NCI-H1105 treated with DMSO at 0.1 percent for 48 hours (cell line): ENCODE measurements at regions not wholly inside any gene's neighbourhood (a gene's known extent, or its start where the extent isn't known, plus 50 kb on each side); places are given as distances from the start of the nearest gene placed in this dataset.

ENCODE experiments used
- DNase-seq: peaks from one replicate; lab custom pipeline; 2025; lab: John Stamatoyannopoulos, UW

DNA sequence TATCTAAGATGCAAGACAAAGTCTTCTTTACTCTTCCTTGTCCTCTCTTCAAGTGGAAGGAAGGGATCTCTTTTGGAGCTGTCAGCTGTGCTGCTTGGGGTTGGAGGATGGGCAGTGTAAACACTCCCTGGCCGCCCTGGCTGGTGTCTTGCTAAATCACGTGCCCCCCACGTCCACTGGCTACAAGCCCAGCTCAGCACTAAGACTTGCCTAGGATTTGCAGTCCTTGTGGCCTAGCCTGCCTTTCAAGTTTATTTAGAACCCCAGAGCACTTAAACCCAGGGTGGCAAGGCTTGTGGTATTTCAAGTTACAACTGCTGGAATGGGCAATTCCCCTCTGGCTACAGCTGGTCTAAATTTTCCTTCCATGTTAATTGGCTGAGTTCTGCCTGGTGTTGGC is 272.4 kb upstream of the MYO3A start:
- no peak for DNase-seq

DNA sequence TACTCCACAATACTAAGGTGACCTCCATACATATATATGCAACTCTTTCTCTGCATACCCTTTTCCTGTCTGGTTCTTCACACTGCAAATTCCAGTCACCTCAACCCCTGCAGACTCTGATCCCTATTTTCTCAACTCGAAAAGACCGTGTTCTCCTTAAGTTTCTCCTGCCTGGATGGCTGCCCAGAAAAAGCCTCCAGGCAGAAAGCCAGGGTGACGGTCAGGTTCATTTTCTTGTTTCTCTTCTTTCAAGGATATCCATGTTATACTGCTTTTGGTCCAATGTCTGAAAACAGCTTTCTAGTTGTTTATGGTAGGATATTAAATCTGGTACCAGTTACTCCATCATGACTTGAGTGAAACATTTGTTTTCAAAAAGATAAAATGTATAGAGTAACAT is 267.8 kb upstream of the MYO3A start:
- no peak for DNase-seq

DNA sequence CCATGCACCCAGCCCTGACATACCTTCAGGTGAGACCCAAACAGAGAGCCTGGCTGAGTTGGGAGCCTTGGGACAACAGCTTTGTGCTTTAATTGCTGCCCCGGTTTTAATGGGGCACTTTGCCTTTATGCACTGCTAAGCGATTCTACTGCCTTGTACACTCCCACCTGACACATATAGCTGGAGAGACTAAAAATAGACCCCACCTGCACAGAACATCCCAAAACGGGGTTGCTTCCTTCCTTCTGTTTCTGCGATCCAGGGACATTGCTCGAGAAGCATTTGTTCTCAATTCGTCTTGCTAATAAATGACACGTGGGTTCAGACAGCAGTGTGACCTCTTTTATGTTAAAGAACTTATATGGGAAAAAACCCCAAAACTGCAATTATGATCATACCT is 258.8 kb upstream of the MYO3A start:
- no peak for DNase-seq

DNA sequence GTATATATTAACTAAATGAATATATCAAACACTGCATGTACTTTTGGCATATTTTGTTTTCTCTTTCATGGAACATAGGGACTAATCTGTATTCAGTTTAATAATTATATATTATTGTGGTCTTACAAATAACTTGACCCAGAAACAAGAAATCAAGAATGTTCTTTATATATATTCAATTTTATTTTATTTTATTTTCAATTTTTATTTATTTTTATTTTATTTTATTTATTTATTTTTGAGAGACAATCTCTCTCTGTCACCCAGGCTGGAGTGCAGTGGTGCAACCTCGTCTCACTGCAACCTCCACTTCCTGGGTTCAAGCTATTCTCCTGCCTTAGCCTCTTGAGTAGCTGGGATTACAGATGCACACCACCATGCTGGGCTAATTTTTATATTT is 258.4 kb upstream of the MYO3A start:
- DNase-seq: no peak

DNA sequence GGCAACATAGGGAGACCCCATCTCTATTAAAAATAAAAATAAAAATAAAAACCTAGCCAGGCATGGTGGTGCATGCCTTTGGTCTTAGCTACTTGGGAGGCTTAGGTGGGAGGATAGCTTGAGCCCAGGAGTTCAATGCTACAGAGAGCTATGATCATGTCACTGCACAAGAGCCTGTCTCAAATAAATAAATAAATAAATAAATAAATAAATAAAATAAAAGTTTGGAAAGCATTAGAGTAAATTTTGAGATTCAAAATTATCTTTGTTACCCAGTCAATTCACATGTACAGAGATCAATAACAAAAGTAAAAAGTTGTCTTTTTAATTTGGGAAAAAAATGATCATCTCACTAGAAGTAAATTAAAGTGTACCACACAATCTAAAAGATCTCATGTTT is 255.8 kb upstream of the MYO3A start:
- DNase-seq: no peak

DNA sequence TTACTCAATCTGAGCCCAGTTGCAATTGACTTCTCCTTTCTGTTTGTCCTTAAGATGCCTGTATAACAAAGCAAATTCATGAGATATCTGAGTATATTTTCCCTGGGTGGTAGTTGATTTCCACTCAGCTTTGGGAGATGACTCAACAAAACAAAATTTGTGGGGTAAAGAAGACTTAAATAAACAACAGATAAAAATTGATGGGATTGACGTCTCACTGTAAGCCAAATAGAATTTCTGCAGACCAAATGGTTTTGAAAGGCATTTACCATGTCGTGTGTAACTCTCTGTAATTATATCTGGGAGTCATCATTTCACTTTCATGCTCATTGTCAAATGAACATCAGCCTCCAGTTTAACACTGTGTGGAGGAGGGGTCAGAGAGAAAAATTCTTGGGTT is 255.4 kb upstream of the MYO3A start:
- DNase-seq: no peak

DNA sequence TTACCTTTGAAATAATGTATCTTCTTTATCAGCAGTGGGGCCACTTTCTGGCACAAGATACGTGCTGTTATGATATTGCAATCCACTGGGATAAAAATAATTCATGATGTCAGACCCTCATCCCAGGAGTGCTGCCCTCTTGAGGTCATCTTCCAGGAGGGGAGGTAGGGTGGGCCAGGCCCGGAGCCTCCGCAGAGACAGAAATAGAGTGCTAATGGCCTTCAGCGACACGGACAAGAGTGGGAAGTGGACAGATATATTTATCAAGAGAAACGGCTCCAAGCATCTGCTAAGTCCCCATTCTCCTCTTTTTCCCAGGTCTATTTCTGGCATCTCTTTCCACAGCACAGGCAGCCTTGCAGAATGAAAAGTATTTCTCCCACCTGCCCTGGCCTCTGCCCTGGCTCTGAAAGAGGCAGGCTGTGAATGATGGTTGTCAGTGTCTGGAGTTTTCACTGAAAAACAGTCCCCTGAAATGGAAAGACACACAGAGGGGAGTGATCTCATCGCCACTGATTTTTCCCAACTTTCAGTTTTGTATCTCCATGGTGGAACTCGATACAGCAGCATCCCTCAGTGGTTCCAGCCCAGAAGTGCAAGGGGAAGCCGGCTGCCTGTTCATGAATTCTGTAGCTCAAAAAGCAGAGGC is 251.7 kb upstream of the MYO3A start:
- no peak for DNase-seq

DNA sequence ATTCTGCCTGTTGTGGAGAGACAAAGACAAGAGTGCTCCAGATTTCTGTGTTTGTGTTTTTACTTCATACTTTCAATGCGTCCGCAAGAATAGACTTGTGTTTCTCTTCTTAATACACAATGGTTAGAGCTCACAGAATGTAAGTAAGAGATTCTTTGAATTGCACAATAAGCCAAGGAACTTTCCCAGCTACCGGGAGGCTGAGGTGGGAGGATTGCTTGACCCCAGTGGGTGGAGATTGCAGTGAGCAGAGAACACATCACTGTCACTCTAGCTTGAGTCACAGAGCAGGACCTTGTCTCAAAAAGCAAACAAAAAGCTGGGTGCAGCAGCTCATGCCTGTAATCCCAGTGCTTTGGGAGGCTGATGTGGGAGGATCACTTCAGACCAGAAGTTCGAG is 250.7 kb upstream of the MYO3A start:
- no peak for DNase-seq

DNA sequence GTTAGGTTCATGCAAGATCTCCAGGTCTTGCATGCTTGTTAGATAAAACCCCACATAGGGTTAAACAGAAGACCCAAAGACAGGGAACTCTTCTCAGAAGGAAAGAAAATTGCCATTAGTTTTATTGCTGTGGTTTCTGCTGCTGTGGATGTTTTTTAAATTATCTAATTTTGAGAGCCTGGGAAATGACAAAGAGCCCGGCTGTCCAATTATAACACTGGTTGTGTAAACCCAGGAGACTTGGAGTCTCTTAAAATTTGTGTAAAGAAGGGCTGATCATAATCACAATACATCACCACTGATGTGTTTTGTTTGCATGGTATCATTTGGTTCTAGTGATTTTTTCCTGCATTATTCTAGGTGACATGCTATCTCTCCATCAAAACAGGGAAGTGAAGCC is 246.5 kb upstream of the MYO3A start:
- DNase-seq: no peak

DNA sequence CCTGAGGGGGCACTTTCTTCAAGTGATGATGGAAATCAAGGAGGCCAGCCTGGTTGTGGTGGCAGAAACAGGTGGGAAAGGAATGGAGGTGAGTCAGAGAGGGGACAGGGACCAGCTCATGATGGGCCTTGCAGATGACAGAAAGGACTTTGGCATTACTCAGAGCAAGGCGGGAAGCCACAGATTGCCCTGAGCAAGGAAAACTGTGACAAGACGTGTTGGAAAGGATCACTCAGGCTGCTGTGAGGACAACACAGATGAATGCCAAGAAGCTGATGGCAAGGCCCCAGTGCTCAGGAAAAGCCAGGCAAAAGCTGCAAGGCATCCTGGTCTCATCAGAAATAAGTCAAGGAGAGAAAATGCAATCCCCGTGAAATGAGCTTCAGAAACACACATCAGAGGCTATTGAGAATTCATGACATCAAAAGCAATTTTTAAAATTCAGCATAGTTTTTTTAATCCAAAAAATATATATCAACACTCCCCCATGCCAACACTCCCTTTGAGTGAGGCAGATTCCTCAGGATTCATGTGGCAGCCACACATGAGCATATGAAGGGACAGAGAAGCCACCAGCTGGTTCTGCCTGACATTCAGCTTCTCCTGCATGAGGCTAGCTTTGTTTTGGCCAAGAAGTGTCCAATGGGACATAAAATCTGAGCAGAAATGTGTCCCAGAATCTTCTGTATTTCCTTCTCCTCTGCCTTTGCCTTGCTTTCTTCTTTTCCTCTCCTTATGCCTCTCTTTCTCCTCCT is 244.5 kb upstream of the MYO3A start:
- no peak for DNase-seq

DNA sequence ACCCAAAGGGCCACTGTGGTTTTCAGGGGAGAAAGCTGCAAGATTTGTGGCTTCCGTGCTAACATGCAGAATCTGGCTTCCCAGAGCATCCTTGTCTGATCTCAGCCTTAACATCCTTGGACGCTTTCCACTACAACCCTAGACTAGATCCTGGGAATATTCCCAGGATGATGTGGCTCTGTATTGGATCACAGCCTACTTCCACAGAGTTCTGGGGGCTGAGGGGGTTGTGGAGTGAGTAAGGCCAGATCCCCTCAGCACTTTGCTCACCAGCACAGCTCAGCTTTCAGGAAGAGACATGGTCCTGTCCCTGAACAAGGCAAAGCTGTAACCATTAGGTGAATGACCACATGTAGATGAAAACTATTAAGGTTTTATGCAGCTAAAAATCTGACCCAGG is 241.3 kb upstream of the MYO3A start:
- no peak for DNase-seq

DNA sequence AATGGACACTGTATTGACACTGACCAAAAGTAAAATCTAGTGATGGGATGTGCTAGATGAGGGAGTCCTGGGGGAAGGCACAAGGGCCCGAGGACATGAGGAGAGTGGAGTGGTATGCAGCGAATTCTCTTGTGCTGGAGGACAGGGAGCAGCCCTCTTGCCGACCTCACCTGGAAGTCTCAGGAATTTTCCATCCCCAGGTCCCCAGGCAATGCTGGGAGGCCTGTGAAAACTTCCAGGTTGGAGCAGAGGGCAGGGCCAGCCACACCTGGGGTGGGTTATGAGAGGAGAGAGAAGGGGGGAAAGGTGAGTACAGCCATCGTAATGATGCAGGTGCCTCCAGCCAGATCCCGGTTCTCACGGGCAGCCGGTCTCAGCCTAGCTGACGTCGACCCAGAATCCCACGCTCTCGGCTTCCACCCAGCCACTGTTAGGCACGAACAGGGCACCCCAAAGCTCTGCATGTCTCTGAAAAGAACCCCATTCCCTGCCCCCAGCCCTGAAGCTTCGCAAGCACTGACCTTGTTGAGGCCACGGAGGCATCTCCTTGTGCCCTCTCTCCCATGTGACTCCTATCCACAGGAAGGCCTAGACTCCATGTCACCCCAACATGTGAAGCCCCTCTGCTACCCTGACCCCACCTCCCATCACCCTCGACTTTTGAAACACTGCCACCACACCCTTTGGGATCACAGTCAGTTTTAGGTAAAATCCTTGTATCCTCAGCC is 239.7 kb upstream of the MYO3A start:
- no peak for DNase-seq

DNA sequence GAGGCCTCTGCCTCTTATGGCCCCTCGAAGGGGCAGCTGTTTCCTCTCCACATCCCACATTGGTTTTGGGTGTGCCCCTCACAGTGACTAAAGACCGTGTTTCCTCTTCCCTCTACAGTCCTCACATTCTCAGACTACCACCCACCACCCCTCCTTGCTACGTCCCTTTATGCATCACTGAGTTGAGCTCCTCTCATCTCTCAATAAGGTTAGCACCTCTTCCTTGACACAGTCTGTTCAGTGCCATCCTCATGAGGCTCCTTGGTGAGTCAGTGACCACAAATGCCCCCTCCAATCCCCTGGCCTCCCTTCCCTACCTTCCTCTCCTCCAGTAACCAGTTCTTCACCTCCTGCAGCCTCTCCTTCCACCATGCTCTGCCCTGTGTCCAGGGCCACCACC is 239.1 kb upstream of the MYO3A start:
- no peak for DNase-seq

DNA sequence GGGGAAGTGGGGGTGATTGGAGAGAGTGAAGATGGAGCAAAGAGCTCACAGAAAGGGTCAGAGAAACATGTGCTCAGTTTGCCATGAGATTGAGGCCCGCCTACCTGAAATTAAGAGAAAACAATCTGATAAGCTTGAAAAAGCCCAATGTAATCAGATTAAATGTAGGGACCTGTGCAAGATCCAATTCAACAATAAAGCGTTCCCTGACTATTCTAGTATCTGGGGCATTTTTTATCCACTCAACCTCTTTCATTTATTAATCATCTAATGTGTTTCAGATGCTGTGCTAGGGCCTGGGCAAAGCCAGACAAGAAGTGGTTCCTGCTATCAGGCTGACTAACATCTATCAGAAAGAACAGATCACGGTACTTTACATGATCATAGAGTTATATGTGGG is 238.4 kb upstream of the MYO3A start:
- DNase-seq: no peak

DNA sequence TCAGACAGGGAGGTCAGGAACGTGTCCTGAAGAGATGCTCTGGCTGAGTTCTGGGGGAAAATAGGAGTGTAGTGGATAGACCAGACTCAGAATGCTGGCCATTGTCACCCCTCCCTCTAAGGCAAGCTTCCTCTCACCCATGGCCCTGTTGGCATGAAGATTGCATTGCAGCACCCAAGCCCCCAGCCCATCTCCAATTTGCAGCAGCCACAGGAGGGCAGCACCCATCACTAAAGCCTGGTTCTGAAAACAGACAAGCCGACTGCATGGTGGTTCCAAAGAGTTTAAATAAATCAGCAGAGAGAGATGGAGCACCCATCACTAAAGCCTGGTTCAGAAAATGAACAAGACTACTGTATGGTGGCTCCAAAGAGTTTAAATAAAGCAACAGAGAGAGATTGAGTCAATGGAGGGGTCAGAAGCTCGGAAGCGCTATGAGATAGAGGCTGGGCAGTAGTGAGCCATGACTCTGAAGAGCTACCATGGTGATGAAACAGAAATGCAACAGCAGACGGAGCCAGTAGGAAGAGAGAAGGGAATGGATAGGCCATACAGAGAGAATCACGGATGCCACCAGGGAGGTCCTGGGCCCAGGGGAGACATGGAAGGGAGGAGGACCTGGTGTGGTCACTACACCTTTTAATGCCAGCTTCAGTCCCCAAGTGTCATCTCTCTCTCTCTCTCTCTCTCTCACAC is 237.9 kb upstream of the MYO3A start:
- no peak for DNase-seq

DNA sequence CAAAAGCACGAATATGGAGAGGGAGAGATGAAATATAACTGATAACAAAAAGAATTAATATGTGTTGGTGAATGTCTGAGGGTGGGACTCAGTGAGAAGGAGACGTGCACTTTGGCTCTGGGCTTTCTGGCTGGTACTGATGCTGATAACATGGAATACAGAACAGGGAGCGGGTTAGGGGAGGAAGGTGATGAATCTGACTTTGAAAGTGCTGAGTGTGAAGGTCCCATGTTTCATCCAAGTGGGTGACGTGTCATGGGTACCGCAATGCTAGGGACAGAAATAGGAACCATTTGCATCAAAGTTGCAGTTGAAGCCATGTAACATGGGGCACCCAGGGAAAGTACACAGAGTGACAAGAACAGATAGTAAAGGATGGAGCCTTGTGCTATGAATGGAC is 236.6 kb upstream of the MYO3A start:
- DNase-seq: no peak

DNA sequence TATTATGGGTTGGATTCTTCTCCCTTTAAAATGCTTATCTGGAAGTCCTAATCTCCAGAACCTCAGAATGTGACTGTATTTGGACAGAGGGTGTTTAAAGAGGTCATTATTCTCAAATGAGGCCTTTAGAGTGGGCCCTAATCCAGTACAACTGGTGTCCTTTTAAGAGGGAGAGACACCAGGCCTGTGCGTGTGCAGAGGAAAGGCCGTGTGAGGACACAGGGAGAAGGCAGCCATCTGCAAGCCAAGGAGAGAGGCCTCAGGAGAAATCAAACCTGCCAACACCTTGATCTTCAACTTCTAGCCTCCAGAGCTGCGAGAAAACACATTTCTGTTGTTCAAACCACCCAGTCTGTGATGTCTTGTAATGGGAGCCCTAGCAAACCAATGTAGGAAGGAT is 235.4 kb upstream of the MYO3A start:
- no peak for DNase-seq

DNA sequence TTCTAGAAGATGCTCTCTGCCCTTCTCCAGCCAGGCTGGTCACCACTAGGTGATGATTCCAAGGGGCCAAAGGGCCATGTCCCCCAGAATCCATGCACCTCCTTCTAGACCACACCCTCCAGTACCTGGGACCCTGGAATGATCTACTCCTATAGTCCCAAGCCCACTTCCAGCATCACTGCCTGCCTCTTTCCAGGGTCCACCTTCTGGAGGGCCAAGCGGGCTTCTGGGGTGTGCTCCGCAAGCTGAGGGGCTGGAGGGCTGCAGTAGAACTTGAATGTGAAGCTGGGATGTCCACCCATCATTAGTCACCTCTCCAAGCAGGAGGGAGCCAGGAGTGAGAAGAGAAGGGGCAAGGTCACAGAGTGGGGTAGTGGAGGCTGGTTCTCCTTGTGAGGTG is 234.4 kb upstream of the MYO3A start:
- no peak for DNase-seq

DNA sequence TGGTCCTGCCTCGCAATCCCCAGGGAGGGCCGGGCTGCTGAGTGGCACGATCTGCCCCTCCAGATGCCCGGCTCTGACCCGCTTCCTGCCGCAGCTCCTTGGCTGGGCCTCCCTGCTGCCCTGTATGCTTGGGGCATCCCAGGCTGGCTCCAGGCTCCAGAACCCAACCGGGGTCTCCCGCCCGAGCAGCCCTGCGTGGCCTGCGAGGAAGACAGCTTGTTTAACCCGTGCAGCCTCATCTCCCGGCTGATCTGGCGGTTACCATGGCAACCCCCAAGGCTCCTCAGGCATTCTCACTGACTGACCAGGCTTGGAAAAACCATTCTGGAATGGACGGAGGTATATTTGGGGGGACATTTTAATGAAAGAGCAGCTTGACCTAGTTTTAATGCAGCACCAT is 232.4 kb upstream of the MYO3A start:
- DNase-seq: no peak

DNA sequence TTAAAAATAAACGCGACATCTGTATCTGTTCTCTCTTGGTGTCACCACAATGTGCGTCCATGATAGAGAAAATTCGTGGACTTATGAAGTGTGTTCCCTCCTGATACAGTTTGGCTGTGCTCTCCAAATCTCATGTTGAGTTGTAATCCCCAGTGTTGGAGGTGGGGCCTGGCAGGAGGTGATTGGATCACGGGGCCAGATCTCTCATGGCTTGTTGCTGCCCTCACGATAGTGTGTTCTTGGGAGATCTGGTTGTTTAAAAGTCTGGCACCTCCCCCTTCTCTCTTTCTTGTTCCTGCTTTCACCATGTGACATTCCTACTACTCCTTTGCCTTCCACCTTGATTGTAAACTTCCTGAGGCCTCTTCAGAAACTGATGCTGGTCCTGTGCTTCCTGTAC is 229.4 kb upstream of the MYO3A start:
- no peak for DNase-seq

DNA sequence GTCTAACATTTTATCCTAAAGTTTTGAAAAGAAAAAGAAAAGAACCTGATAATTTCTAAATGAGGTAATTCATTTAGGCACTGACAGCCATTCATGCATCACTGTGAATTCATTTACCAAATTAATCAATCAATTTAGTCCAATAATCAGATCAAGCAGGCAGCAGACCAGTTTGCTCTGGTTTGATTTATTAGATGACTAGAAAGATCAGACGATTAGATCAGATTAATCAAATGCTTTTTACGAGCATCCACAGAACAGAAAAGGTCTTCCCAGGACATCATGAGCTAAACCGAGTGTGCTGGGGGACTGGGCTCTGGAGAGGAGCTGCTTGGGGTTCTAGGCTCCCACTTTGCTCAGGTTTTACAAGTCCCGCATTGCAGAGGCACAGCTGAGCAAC is 226.5 kb upstream of the MYO3A start:
- DNase-seq: no peak

DNA sequence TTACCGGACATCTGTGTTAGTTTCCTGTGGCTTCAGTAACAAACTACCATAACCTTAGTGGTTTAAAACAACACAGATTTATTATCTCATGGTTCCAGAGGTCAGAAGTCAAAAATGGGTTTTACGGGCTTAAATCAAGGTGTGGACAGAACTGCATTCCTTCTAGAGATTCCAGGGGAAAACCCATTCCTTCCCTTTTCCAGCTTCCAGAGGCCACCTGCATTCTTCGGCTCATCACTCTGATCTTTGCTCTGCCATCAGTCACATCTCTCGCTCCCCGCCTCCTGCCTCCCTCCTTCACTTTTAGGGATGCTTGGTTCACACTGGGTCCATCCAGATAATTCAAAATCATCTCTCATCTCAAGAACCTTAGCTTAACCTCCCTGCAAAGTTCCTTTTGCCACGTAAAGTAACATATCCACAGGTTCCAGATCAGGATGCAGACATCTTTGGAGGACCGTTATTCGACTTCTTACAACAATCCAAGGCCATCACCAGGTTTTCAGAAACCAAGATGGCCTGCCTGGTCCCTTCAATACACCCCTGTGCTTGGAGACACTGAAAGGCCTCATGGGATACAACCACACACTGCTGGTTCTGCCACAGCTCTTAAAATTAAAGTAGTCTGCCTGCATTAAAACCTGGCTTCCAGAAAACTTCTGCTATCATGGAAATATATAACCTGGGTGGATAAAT is 225.9 kb upstream of the MYO3A start:
- no peak for DNase-seq
